ENCODE measurements at regions not wholly inside any gene's neighbourhood (a gene's known extent, or its start where the extent isn't known, plus 50 kb on each side); places are given as distances from the start of the nearest gene placed in this dataset.

GRCh38 chr3:22989716-22990115 is 213.4 kb upstream of the UBE2E2 start:
- DNase-seq (ENCODE audit: low read depth, low spot score) (no peak), FAIRE-seq (no peak)
- ChIA-PET CTCF (no interaction called here), POLR2A (no interaction called here)
- Histone ChIP-seq H3K9me3 (replicated peaks; ENCODE audit: control insufficient read depth, insufficient read depth, low read length) (no peaks in the 10 kb centered on the region), H3K9ac (replicated peaks; ENCODE audit: extremely low read depth, insufficient read depth, low read length) (no peak overlapping the region), H3K27me3 (ENCODE audit: control insufficient read depth in 2 of 2, insufficient read depth in 2 of 2, low read length in 2 of 2) (no peaks in the 10 kb centered on the region), H3K9me1 (replicated peaks; ENCODE audit: control insufficient read depth, extremely low read depth, insufficient read depth, low read length) (no peaks in the 10 kb centered on the region), H3K4me2 (ENCODE audit: insufficient read depth, low read length) (no peak overlapping the region), H3K4me3 (replicated peaks in 1 of 3; ENCODE audit: insufficient read depth in 1 of 3, low read depth in 1 of 3, low read length in 3 of 3) (no peak overlapping the region), H4K20me1 (replicated peaks; ENCODE audit: control insufficient read depth, extremely low read depth, insufficient read depth, low read length) (no peaks in the 10 kb centered on the region), H3K4me1 (ENCODE audit: control insufficient read depth, extremely low read depth, insufficient read depth, low read length) (no peaks in the 10 kb centered on the region), H2AFZ (ENCODE audit: low read depth, low read length) (no peak overlapping the region), H3K27ac (ENCODE audit: insufficient read depth, low read depth, low read length) (no peak overlapping the region), H3K36me3 (ENCODE audit: control insufficient read depth in 2 of 2, extremely low read depth in 1 of 2, insufficient read depth in 2 of 2, low read length in 2 of 2) (no peaks in the 10 kb centered on the region), H3K79me2 (ENCODE audit: control insufficient read depth, insufficient read depth, low read length) (no peaks in the 10 kb centered on the region)
- no TSS peak for BruUV-seq (replicated peaks)
- dilution Hi-C loops (cut with MboI; ENCODE audit: extremely low pct_ligation_motif_present, low sequenced_read_pairs) = no loop called here
- TF ChIP-seq JUN (IDR thresholded peaks at IDR 0.05; ENCODE audit: borderline replicate concordance, insufficient read depth, insufficient read length, low read depth) = no peak
- no peak for TF ChIP-seq POLR2AphosphoS5 (IDR thresholded peaks at IDR 0.05; ENCODE audit: insufficient read depth, low read depth, low read length)
- no peak for TF ChIP-seq GATA2 (IDR thresholded peaks at IDR 0.05; ENCODE audit: insufficient read depth, insufficient read length, low read depth, low read length)
- TF ChIP-seq POLR2A (IDR thresholded peaks at IDR 0.05; ENCODE audit: low read depth, low read length) = no peak
- no peak for TF ChIP-seq FOS (IDR thresholded peaks at IDR 0.05; ENCODE audit: borderline replicate concordance, insufficient read depth, low read length)
- TF ChIP-seq, protein P1, sequence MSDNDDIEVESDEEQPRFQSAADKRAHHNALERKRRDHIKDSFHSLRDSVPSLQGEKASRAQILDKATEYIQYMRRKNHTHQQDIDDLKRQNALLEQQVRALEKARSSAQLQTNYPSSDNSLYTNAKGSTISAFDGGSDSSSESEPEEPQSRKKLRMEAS (IDR thresholded peaks at IDR 0.05; ENCODE audit: insufficient read depth, insufficient read length) = no peak
- no peak for TF ChIP-seq MYC (IDR thresholded peaks at IDR 0.05; ENCODE audit: low read depth, low read length)
- TF ChIP-seq, protein P2, sequence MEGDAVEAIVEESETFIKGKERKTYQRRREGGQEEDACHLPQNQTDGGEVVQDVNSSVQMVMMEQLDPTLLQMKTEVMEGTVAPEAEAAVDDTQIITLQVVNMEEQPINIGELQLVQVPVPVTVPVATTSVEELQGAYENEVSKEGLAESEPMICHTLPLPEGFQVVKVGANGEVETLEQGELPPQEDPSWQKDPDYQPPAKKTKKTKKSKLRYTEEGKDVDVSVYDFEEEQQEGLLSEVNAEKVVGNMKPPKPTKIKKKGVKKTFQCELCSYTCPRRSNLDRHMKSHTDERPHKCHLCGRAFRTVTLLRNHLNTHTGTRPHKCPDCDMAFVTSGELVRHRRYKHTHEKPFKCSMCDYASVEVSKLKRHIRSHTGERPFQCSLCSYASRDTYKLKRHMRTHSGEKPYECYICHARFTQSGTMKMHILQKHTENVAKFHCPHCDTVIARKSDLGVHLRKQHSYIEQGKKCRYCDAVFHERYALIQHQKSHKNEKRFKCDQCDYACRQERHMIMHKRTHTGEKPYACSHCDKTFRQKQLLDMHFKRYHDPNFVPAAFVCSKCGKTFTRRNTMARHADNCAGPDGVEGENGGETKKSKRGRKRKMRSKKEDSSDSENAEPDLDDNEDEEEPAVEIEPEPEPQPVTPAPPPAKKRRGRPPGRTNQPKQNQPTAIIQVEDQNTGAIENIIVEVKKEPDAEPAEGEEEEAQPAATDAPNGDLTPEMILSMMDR (IDR thresholded peaks at IDR 0.05; ENCODE audit: extremely low read depth in 1 of 2, insufficient read depth in 1 of 2, low read depth in 1 of 2, low read length in 2 of 2) = no peak
- no peak for TF ChIP-seq EZH2 (IDR thresholded peaks at IDR 0.05; ENCODE audit: borderline replicate concordance, low read depth, low read length, severe bottlenecking)
- intact Hi-C loops (cut with micrococcal nuclease) = no loop called here

Measured in endothelial cell of umbilical vein (primary cell).